IPS-11a (cell line): ENCODE measurements at regions not wholly inside any gene's neighbourhood (a gene's known extent, or its start where the extent isn't known, plus 50 kb on each side); places are given as distances from the start of the nearest gene placed in this dataset.

Experiments
- H3K4me3 ChIP-seq: one replicate; pipeline ENCODE4 v1.5.1; 2013; ENCODE audit warnings: low read depth, low read length, control low read depth

GRCh38 chr13:22263185-22263584 lies 592.3 kb downstream of the FGF9 start:
- H3K4me3 ChIP-seq: no peak overlapping the region

DNA sequence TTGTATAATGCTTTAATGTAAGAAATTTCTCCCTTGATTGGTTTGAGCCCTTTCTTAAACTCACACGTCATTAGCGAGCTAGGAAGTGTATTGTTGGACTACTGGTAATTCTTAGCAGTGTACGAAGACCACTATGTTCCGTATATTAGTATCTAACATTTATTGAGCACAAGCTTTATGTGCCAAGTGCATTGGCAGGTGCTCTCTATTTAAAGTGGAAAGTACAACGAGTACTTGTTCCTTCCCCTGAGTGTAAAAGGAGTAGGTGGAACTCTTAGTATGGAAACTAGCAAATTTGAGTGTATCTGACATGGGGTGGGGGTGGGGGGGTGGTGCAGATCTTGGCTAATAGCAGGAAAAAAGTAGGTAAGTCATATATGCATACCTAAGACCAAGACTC lies 594.7 kb downstream of the FGF9 start:
- H3K4me3 ChIP-seq: no peak overlapping the region

GRCh38 chr13:22270881-22271280 lies 600.0 kb downstream of the FGF9 start:
- H3K4me3 ChIP-seq: no peak overlapping the region

- H3K4me3 ChIP-seq: no peak overlapping the region
These were observed 601.0 kb downstream of the FGF9 start for GRCh38 chr13:22271903-22272302.

DNA sequence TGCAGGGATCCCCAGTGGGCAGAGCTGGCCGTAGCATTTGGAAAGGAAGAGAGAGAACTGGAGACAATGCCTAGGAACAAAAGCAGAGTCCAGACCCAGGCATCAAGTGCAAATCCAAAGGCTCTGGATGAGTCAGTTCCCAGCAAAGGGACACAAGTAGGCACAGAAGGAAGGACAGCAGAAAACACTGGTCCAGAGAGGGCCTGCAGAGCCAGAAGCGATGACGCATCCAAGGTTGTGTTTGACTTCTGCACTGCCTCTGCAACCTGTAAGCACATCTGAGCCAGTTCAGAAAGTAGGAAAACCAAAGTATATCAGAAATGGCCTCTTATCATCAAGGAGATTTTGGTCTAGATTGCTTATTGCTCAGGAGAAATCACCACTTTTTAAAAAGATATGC lies 604.5 kb downstream of the FGF9 start:
- H3K4me3 ChIP-seq: no peak overlapping the region

GRCh38 chr13:22276616-22277015 lies 605.7 kb downstream of the FGF9 start:
- no peak overlapping the region for H3K4me3 ChIP-seq

DNA sequence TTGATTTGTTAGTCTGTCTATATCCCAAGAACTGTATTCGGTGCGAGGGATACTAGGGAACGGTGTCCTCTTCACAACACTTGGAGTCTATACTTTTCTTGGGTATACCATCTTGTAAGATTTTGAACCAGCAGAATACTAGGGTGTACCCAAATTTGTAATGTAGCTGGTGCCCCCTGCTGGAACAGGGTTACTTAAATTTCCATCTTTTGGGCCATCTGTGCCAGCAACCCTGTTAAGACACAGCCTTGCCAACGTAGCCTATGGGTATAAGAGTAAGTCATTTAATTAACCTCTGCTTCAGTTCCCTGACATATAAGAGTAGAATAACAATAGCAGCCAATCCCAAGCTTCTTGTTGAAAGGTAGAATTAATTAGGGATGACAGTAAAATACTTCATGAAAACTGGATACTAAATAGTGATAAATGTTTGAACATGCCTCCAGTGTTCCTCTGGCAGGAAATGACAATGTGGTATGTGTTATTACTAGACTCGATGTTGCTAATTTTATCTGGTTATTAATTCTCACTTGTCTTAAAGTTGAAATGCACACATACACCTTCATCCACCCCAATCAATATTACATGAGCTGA lies 607.6 kb downstream of the FGF9 start:
- no peak overlapping the region for H3K4me3 ChIP-seq

- H3K4me3 ChIP-seq: no peak overlapping the region
These were observed 615.0 kb downstream of the FGF9 start for GRCh38 chr13:22285867-22286266.

GRCh38 chr13:22286338-22286737 lies 615.5 kb downstream of the FGF9 start:
- H3K4me3 ChIP-seq: no peak overlapping the region

DNA sequence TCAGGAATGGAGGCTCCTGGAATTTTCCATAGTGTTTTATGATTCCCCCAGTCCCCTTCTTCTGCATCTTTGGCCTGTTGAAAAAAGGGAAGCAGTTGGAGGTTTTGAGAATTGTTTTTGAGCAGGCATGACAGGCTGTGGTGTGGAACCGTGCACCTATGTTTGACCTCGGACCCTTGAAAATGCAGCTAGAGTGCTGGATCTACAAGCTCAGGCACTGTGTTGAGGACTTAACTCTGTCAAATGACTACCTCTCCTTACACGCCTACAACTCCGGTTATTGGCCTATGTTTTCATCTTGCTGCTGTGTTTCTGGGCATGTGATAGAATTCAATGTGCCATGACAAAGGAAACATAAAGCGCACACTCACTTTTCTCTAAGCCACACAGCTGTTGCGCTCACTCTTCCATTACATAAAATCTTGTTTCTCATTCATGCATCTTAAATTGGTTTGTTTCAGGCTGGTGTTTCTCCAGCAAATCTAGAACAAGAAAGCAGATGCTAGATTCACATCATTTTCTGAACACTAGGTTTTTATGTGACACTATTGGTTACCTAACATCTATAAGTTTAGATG lies 616.6 kb downstream of the FGF9 start:
- no peak overlapping the region for H3K4me3 ChIP-seq

DNA sequence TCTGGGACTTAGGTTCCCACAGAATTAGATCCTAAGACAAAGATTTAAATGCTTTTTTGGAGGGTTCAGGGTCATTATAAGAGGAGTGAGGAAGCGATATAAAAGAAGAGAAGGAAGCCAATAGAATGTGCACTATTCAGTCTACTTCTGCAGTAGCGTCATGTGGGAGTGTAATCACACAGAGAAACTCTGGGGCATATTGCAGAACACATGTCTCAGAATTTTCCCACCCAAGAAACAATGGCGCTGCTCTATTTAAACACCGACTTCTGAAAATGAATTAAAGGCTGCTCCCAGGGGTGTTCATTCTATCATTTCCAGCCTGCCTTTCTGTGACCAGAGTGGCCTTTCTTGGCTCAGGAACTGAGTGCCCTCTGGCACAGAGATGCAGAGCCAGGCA lies 617.6 kb downstream of the FGF9 start:
- H3K4me3 ChIP-seq: no peak overlapping the region

DNA sequence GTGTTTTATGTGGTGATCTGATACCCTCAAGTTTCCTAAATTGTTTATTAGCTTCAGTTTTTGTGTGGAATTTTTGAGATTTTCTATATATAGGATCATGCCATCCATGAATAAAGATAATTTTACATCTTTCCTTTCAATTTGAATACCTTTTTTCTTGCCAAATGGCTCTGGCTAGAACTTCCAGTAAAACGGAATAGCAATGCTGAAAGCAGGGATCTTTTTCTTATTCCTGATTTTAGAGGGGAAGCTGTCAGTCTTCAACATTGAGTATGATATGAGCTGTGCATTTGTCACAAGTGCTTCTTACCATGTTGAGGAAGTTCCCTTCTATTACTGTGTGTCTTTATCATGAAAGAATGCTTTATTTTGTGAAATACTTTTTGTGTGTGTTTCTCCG lies 618.8 kb downstream of the FGF9 start:
- no peak overlapping the region for H3K4me3 ChIP-seq

- H3K4me3 ChIP-seq: no peak overlapping the region
These were observed 627.7 kb downstream of the FGF9 start for GRCh38 chr13:22298530-22298929.

DNA sequence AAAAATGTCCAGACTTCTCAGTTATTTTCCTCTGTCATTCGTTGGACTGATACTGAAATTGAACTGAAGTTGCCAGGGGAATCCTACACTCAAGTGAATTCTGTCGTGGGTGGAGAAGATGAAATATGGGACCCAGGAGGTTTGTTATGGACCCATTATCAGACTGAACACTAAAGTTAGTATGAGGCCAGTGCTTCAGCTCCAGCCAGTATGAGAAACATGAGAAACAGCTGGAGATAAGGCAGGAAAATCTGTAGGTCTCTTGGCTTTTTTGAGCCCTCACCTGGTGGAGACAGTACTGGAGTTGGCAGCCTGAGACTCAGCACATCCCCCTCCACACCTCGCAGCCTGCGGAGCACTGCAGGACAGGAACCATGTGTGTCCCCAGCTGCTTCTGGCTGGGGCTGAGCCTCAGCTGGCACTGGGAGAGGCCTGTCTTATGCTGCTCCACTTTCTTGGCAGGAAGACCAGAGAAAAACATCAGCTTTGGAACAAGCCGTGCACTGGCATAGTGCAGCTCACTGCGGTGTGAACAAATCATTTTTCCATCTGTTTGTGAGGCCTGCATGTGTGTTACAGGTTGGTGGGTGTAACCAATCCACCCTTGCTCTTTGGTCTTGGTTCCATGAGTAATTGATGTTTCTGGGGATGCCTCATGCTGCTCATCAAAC lies 641.0 kb downstream of the FGF9 start:
- H3K4me3 ChIP-seq: no peak overlapping the region

- H3K4me3 ChIP-seq: no peak overlapping the region
These were observed 641.5 kb downstream of the FGF9 start for GRCh38 chr13:22312405-22312803.

- H3K4me3 ChIP-seq: no peak overlapping the region
These were observed 645.7 kb downstream of the FGF9 start for GRCh38 chr13:22316494-22317025.

- H3K4me3 ChIP-seq: no peak overlapping the region
These were observed 650.1 kb downstream of the FGF9 start for GRCh38 chr13:22320991-22321390.

- no peak overlapping the region for H3K4me3 ChIP-seq
These were observed 654.9 kb downstream of the FGF9 start for GRCh38 chr13:22325761-22326160.

DNA sequence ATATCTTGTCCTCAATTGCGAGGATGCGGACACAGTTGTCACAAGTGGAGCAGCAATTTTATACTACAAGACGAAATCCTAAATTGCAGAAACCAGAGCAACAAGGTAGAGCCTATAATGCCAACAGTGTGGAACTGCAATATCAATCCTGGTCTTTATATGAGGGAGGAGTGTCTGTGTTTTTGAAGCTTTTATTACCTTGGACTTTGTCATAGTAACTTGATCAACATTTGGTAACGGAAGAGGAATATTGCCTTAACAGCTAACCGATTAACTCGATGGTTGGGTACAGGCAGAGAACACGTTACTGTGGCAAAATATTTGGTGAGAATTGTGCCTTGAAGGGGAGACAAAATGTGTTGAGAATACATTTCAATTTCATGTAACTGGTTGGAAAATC lies 661.5 kb downstream of the FGF9 start:
- H3K4me3 ChIP-seq: no peak overlapping the region

DNA sequence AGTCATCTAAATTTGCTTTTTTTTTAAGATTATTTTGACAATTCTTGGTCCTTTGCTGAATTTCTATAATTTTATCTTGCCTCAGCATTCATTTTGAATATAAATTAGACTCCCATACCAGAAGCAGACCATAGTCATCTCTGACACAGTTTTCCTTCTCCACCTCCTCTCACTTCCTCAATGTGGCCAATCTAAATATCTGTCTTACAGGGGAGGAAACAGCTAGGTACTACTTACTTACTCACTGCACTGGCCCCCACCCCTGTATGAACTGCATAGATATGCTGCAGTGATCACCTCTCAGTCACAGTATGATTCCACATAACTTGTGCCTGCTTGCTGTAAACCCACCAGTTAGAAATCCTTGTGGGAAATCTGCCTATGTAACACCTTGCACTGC lies 665.6 kb downstream of the FGF9 start:
- H3K4me3 ChIP-seq: no peak overlapping the region

GRCh38 chr13:22357132-22357531 lies 686.3 kb downstream of the FGF9 start:
- H3K4me3 ChIP-seq: no peak overlapping the region

GRCh38 chr13:22369090-22369489 lies 698.2 kb downstream of the FGF9 start:
- no peak overlapping the region for H3K4me3 ChIP-seq
